ENCODE measurements at regions not wholly inside any gene's neighbourhood (a gene's known extent, or its start where the extent isn't known, plus 50 kb on each side); places are given as distances from the start of the nearest gene placed in this dataset.

DNA sequence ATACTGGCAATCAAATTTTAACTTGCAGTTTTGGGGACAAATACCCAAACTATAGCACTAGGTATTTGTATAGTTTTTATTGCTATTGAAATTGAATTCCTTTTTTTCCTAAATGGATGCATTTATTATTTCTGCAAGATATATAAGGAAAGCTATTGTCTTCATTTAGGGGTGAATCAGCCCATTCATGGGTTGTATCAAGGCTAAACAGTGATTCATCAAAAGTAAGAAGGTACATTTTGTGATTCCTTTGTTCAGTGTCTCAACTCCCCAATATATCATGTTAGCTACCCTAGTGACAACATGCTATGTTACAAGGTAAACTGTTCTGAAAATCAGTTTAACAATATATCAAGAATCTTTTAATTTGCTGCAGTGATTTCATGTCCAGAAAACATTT is 185.7 kb downstream of the PLK2 start:
- H3K36me3 Mint-ChIP-seq, result no peaks in the 10 kb centered on the region
- ATAC-seq (no peak), DNase-seq (no peak)
- H3K4me1 Mint-ChIP-seq, result no peaks in the 10 kb centered on the region
- no peak overlapping the region for H3K27ac Mint-ChIP-seq
- no peaks in the 10 kb centered on the region for H3K9me3 Mint-ChIP-seq (ENCODE audit: low read depth)
- CTCF ChIA-PET, result interaction anchor here (0.6 kb wide), 1 partner anchor 28 kb away, joined by 3 read pairs; no protein-coding TSS in a partner anchor
- peaks cover 2% of the 10 kb centered on the region for H3K27me3 Mint-ChIP-seq
- H3K4me3 Mint-ChIP-seq, result no peak overlapping the region

DNA sequence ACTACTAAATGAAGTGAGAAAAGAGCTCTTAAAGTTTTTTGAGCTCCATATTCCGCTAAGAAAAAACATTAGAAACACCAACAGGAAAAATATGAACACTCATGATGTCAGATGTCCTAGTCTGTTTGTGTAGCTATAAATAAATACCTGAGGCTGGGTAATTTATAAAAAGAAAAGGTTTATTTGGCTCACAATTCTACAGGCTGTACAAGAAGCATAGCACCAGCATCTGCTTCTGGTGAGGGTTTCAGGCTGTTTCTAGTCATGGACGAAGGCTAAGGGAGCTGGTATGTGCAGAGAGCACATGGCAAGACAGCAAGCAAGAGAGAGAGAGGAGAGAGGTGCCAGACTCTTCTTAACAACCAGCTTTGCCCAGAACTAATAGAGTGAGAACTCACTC is 186.2 kb downstream of the PLK2 start:
- Mint-ChIP-seq H3K27ac (no peak overlapping the region), H3K4me1 (no peaks in the 10 kb centered on the region), H3K4me3 (no peak overlapping the region), H3K27me3 (peaks cover 2% of the 10 kb centered on the region), H3K36me3 (no peaks in the 10 kb centered on the region), H3K9me3 (ENCODE audit: low read depth) (no peaks in the 10 kb centered on the region)
- no peak for DNase-seq
- no peak for ATAC-seq
- CTCF ChIA-PET, result interaction anchor here (0.6 kb wide), 1 partner anchor 29 kb away, joined by 3 read pairs; no protein-coding TSS in a partner anchor

DNA sequence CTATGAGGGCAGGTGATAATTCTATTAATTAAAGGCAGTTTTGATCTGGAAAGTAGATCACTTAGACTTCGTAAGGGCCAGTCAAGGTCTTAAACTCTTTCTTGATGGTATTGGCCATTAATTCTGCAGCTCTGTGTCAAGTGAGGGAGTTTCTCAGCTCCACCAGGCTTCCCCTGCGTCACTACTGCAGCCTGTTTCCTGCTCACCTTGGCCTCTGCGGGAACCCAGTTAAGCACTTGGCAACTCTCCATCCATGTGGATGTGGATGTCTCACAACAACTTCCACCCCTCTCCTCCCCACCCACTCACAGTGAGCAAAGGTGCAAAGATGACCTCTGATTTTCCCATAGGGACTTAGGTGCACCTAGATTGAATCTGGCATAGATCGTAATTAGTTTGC is 191.6 kb downstream of the PLK2 start:
- ATAC-seq, result no peak
- CTCF ChIA-PET, result no interaction called here
- no peaks in the 10 kb centered on the region for H3K4me1 Mint-ChIP-seq

DNA sequence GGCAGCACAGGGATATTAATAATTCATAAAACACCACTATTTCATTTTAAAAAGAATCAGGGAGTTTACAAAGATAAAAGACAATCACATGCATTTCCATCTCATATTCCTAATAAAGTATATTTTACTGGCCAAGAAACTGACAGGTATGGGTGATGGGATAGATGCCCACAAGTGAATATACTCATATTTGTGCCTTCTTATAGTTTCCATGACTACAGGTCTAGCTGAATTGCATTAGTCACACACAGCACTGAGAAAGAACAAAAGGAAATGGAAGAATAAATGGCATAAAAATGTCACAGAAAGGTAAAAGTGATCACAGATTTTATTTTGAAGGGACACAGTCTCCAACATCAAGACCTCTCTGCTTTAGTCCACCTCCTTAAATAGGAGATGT is 193.5 kb downstream of the PLK2 start:
- no peaks in the 10 kb centered on the region for H3K27me3 Mint-ChIP-seq
- no peaks in the 10 kb centered on the region for H3K36me3 Mint-ChIP-seq
- H3K27ac Mint-ChIP-seq, result no peak overlapping the region
- CTCF ChIA-PET, result no interaction called here
- ATAC-seq, result no peak
- no peak overlapping the region for H3K4me3 Mint-ChIP-seq
- no peak for DNase-seq
- H3K9me3 Mint-ChIP-seq (ENCODE audit: low read depth), result no peaks in the 10 kb centered on the region
- H3K4me1 Mint-ChIP-seq, result no peaks in the 10 kb centered on the region

More for the DNA sequence above, 191.6 kb downstream of the PLK2 start:
- DNase-seq, result no peak
- H3K27me3 Mint-ChIP-seq, result no peaks in the 10 kb centered on the region
- H3K27ac Mint-ChIP-seq, result no peak overlapping the region
- H3K4me3 Mint-ChIP-seq, result no peak overlapping the region
- no peaks in the 10 kb centered on the region for H3K36me3 Mint-ChIP-seq
- H3K9me3 Mint-ChIP-seq (ENCODE audit: low read depth), result no peaks in the 10 kb centered on the region

DNA sequence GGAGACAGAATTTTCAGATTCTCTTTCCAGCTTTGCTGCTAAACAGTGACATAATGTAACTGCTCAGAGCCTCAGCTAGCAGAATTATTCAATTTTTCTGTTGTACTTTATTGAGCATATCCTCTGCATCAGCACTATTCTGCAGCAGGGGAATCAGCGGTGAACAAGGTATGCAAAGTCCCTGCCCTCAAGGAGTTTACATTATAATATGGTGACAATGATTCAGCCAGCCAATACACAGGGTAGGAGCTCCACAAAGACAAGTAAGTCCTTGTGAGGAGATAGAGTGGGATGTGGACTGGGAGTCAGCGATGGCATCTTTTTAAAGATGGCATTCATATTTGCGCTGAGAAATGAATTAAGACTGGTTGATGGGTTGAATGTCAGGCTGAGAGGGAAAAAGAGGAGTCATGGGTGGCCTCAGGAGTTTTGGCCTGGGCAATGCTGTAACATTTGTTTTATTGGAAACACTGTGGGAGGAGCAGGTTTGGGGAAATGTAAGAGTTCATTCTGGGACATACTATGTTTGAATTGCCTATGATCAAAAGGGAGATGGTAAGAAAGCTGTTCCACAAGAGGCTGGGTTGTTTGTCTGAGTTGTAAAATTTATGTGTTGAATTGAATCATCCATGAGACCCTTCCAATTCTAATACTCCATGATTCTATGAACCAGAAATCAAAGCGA is 194.5 kb downstream of the PLK2 start:
- Mint-ChIP-seq H3K9me3 (ENCODE audit: low read depth) (no peaks in the 10 kb centered on the region), H3K27me3 (no peaks in the 10 kb centered on the region), H3K4me3 (no peak overlapping the region), H3K4me1 (no peaks in the 10 kb centered on the region), H3K36me3 (no peaks in the 10 kb centered on the region), H3K27ac (no peak overlapping the region)
- no peak for DNase-seq
- CTCF ChIA-PET, result no interaction called here
- ATAC-seq, result no peak

GRCh38 chr5:58264276-58264675 is 195.6 kb downstream of the PLK2 start:
- Mint-ChIP-seq H3K9me3 (ENCODE audit: low read depth) (no peaks in the 10 kb centered on the region), H3K4me1 (no peaks in the 10 kb centered on the region), H3K27me3 (no peaks in the 10 kb centered on the region), H3K27ac (no peak overlapping the region), H3K4me3 (no peak overlapping the region), H3K36me3 (no peaks in the 10 kb centered on the region)
- CTCF ChIA-PET, result no interaction called here
- DNase-seq (no peak), ATAC-seq (no peak)

GRCh38 chr5:58263296-58263695 is 196.6 kb downstream of the PLK2 start:
- ATAC-seq, result no peak
- Mint-ChIP-seq H3K9me3 (ENCODE audit: low read depth) (no peaks in the 10 kb centered on the region), H3K4me3 (no peak overlapping the region), H3K27me3 (no peaks in the 10 kb centered on the region), H3K27ac (no peak overlapping the region), H3K36me3 (no peaks in the 10 kb centered on the region), H3K4me1 (no peaks in the 10 kb centered on the region)
- CTCF ChIA-PET, result no interaction called here
- no peak for DNase-seq

- Mint-ChIP-seq H3K27me3 (no peaks in the 10 kb centered on the region), H3K4me1 (no peaks in the 10 kb centered on the region), H3K9me3 (ENCODE audit: low read depth) (no peaks in the 10 kb centered on the region), H3K36me3 (no peaks in the 10 kb centered on the region), H3K27ac (no peak overlapping the region), H3K4me3 (no peak overlapping the region)
- no peak for DNase-seq
- ATAC-seq, result no peak
- CTCF ChIA-PET, result no interaction called here
Observed at GRCh38 chr5:58262226-58262625, 197.7 kb downstream of the PLK2 start.

DNA sequence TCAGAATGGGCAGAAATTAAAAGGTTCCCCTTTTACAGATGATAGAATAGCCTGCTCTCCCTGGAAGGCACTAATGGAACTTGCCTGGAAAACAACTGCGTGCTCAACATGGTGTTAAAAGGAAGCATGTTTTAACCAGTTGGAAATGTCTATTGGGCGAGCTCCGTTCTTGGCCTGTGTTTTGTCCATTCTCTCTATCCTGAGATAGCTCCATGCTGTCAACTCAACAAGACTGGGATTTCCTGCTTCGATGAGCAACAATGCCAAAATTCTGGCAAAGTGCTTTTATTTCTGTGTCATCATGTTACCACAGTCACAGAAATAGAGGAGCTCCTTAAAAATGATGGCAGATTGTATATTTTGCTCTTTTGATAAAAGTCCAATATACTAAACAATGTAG is 198.3 kb downstream of the PLK2 start:
- no peaks in the 10 kb centered on the region for H3K27me3 Mint-ChIP-seq
- H3K36me3 Mint-ChIP-seq, result no peaks in the 10 kb centered on the region
- no peak overlapping the region for H3K4me3 Mint-ChIP-seq
- CTCF ChIA-PET, result no interaction called here
- ATAC-seq (no peak), DNase-seq (no peak)
- H3K4me1 Mint-ChIP-seq, result no peaks in the 10 kb centered on the region
- H3K27ac Mint-ChIP-seq, result no peak overlapping the region
- no peaks in the 10 kb centered on the region for H3K9me3 Mint-ChIP-seq (ENCODE audit: low read depth)

DNA sequence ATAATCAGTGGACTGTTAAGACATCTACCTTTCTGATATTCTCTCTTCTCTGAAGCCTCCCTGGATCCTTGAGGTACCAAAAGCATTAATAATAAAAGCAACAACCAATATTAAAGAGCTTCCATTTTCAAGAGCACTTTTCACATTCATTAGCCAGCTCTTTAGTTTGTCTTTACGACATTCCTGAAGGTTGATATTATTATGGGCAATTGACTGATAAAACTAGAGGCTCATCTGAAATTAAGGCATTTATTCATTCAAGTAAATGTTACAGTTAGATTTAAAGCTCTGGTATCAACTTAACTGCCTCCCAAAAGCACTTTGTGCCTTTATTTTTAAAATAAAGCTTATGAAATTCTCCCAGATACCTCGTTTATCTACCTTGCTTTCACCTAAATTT is 199.6 kb downstream of the PLK2 start:
- H3K27me3 Mint-ChIP-seq, result no peaks in the 10 kb centered on the region
- no peak for ATAC-seq
- H3K4me3 Mint-ChIP-seq, result no peak overlapping the region
- no peak for DNase-seq
- H3K4me1 Mint-ChIP-seq, result no peaks in the 10 kb centered on the region
- CTCF ChIA-PET, result no interaction called here
- H3K36me3 Mint-ChIP-seq, result no peaks in the 10 kb centered on the region
- no peaks in the 10 kb centered on the region for H3K9me3 Mint-ChIP-seq (ENCODE audit: low read depth)
- no peak overlapping the region for H3K27ac Mint-ChIP-seq

GRCh38 chr5:58259685-58260152 is 200.2 kb downstream of the PLK2 start:
- no peak for ATAC-seq
- CTCF ChIA-PET, result no interaction called here
- H3K27me3 Mint-ChIP-seq, result no peaks in the 10 kb centered on the region
- no peak overlapping the region for H3K4me3 Mint-ChIP-seq
- H3K27ac Mint-ChIP-seq, result no peak overlapping the region
- no peak for DNase-seq
- no peaks in the 10 kb centered on the region for H3K9me3 Mint-ChIP-seq (ENCODE audit: low read depth)
- H3K4me1 Mint-ChIP-seq, result no peaks in the 10 kb centered on the region
- H3K36me3 Mint-ChIP-seq, result no peaks in the 10 kb centered on the region

DNA sequence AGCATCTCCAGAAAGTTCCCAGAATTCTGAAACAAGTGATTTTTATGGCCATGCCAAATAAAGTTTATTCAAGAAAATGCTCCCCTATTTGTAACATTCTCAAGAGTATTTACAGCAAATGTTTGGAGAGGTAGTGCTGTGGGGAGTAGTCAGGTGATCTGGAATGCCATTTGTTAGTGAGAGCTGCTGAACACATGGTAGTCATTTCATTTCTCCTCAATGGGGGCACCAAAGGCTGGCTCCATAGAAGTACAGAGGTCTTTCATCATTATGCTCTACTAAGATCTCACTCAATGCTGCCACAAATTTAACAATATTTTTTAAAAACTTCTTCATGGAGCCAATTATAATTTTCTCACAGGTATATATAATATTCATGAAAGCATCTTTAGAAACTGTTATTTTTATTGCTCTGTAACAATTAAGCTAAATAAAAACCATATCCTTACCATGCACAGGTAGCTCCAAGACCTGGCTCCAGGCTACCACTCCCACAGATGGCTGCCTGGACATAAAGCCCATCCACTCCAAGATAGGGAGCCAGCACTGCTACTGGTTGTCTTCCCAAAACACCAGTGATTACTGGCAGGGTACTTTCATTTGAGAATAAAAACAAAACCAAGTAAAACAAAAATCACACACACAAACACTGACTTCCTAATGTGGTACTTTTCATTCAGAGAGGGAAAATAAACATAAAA is 200.8 kb downstream of the PLK2 start:
- DNase-seq (no peak), ATAC-seq (no peak)
- CTCF ChIA-PET, result no interaction called here
- no peaks in the 10 kb centered on the region for H3K9me3 Mint-ChIP-seq (ENCODE audit: low read depth)
- no peak overlapping the region for H3K4me3 Mint-ChIP-seq
- H3K27ac Mint-ChIP-seq, result no peak overlapping the region
- no peaks in the 10 kb centered on the region for H3K4me1 Mint-ChIP-seq
- no peaks in the 10 kb centered on the region for H3K27me3 Mint-ChIP-seq
- no peaks in the 10 kb centered on the region for H3K36me3 Mint-ChIP-seq

- H3K4me3 Mint-ChIP-seq, result no peak overlapping the region
- no peaks in the 10 kb centered on the region for H3K36me3 Mint-ChIP-seq
- no peaks in the 10 kb centered on the region for H3K27me3 Mint-ChIP-seq
- no peak for ATAC-seq
- no peak overlapping the region for H3K27ac Mint-ChIP-seq
- no peaks in the 10 kb centered on the region for H3K9me3 Mint-ChIP-seq (ENCODE audit: low read depth)
- no peaks in the 10 kb centered on the region for H3K4me1 Mint-ChIP-seq
- DNase-seq, result no peak
- CTCF ChIA-PET, result no interaction called here
Observed at GRCh38 chr5:58255970-58256369, 203.9 kb downstream of the PLK2 start.

DNA sequence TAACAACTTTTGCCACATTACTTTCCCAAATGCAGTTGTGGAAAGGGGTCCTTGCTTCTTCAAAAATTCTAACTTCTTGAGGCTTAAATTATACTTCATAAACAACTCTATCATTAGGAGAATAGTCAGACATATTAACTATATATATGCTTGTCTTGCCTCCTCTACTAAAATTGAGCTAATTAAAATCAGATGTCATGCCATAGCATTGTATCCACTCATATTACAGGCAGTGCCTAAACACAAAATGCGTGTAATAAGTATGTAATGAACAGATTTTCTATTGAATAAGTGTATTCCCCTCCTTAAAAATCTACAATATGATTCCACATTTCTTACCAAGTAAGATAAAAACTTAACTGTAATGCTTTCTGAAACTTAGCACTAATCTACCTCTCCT is 204.5 kb downstream of the PLK2 start:
- no peak overlapping the region for H3K4me3 Mint-ChIP-seq
- H3K27ac Mint-ChIP-seq, result no peak overlapping the region
- CTCF ChIA-PET, result no interaction called here
- H3K36me3 Mint-ChIP-seq, result no peaks in the 10 kb centered on the region
- no peaks in the 10 kb centered on the region for H3K4me1 Mint-ChIP-seq
- ATAC-seq (no peak), DNase-seq (no peak)
- no peaks in the 10 kb centered on the region for H3K9me3 Mint-ChIP-seq (ENCODE audit: low read depth)
- H3K27me3 Mint-ChIP-seq, result no peaks in the 10 kb centered on the region
